Muscle layer of duodenum (tissue), 2 donors: ENCODE measurements at regions not wholly inside any gene's neighbourhood (a gene's known extent, or its start where the extent isn't known, plus 50 kb on each side); places are given as distances from the start of the nearest gene placed in this dataset.
"Not testable (repeated sequence)": the region's sequence is repeated elsewhere in the genome, so short reads cannot be mapped to it uniquely, and the experiment has no call there.

Source experiments
- H3K27ac ChIP-seq: one replicate; pipeline ENCODE4 v1.7.0; 2013; ENCODE audit warnings: mild to moderate bottlenecking, low read length
- H3K27me3 ChIP-seq: one replicate; pipeline ENCODE4 v1.7.0; 2013; ENCODE audit warnings: low read depth, mild to moderate bottlenecking, control low read depth, low read length
- H3K36me3 ChIP-seq, 2 donors: one replicate each; pipeline ENCODE4 v1.7.0; 2013; ENCODE audit warnings: low read length in 2 of 2, control low read depth in 1 of 2, mild to moderate bottlenecking in 1 of 2; ENCODE audit not compliant: insufficient read depth in 2 of 2, control insufficient read depth in 1 of 2
- H3K4me1 ChIP-seq, 2 donors: one replicate each; pipeline ENCODE4 v1.7.0; 2013; ENCODE audit warnings: low read length in 2 of 2, mild to moderate bottlenecking in 2 of 2, control low read depth in 1 of 2, moderate library complexity in 1 of 2; ENCODE audit not compliant: insufficient read depth in 2 of 2, control insufficient read depth in 1 of 2
- H3K4me3 ChIP-seq, 2 donors: one replicate each; pipeline ENCODE4 v1.7.0; 2013; ENCODE audit warnings: low read length in 2 of 2, low read depth in 1 of 2, mild to moderate bottlenecking in 1 of 2
- H3K9me3 ChIP-seq, 2 donors: one replicate each; pipeline ENCODE4 v1.7.0; 2013; ENCODE audit warnings: low read length in 2 of 2, control low read depth in 1 of 2, mild to moderate bottlenecking in 1 of 2; ENCODE audit not compliant: control insufficient read depth in 1 of 2
- donor health status: healthy.

- H3K27ac ChIP-seq = no peak overlapping the region
- H3K4me3 ChIP-seq = no peak overlapping the region
- no peaks in the 10 kb centered on the region for H3K4me1 ChIP-seq
- H3K9me3 ChIP-seq = no peaks in the 10 kb centered on the region
- H3K27me3 ChIP-seq = no peaks in the 10 kb centered on the region
- no peaks in the 10 kb centered on the region for H3K36me3 ChIP-seq
Observed at GRCh38 chr3:81218023-81218422, 543.4 kb downstream of the GBE1 start.

- Histone ChIP-seq H3K27ac (no peak overlapping the region), H3K4me3 (no peak overlapping the region), H3K9me3 (no peaks in the 10 kb centered on the region), H3K36me3 (no peaks in the 10 kb centered on the region), H3K27me3 (no peaks in the 10 kb centered on the region), H3K4me1 (no peaks in the 10 kb centered on the region)
Observed at GRCh38 chr3:81217101-81217500, 544.3 kb downstream of the GBE1 start.

GRCh38 chr3:81216192-81216591 is 545.3 kb downstream of the GBE1 start:
- no peak overlapping the region for H3K27ac ChIP-seq
- H3K27me3 ChIP-seq = no peaks in the 10 kb centered on the region
- H3K4me3 ChIP-seq = no peak overlapping the region
- no peaks in the 10 kb centered on the region for H3K36me3 ChIP-seq
- H3K4me1 ChIP-seq = no peaks in the 10 kb centered on the region
- H3K9me3 ChIP-seq = no peaks in the 10 kb centered on the region

GRCh38 chr3:81214631-81215030 is 546.8 kb downstream of the GBE1 start:
- no peaks in the 10 kb centered on the region for H3K9me3 ChIP-seq
- H3K36me3 ChIP-seq = no peaks in the 10 kb centered on the region
- H3K27ac ChIP-seq = no peak overlapping the region
- H3K27me3 ChIP-seq = no peaks in the 10 kb centered on the region
- H3K4me3 ChIP-seq = no peak overlapping the region
- H3K4me1 ChIP-seq = no peaks in the 10 kb centered on the region

- Histone ChIP-seq H3K9me3 (no peaks in the 10 kb centered on the region), H3K36me3 (no peaks in the 10 kb centered on the region), H3K27me3 (no peaks in the 10 kb centered on the region), H3K27ac (no peak overlapping the region), H3K4me3 (no peak overlapping the region), H3K4me1 (no peaks in the 10 kb centered on the region)
Observed at GRCh38 chr3:81199587-81199986, 561.9 kb downstream of the GBE1 start.

- Histone ChIP-seq H3K36me3 (no peaks in the 10 kb centered on the region), H3K4me1 (no peaks in the 10 kb centered on the region), H3K27ac (no peak overlapping the region), H3K27me3 (no peaks in the 10 kb centered on the region), H3K9me3 (no peaks in the 10 kb centered on the region), H3K4me3 (no peak overlapping the region)
Observed at GRCh38 chr3:81198756-81199155, 562.7 kb downstream of the GBE1 start.

GRCh38 chr3:81198216-81198615 is 563.2 kb downstream of the GBE1 start:
- no peak overlapping the region for H3K27ac ChIP-seq
- no peaks in the 10 kb centered on the region for H3K4me1 ChIP-seq
- no peaks in the 10 kb centered on the region for H3K36me3 ChIP-seq
- H3K9me3 ChIP-seq = no peaks in the 10 kb centered on the region
- no peak overlapping the region for H3K4me3 ChIP-seq
- H3K27me3 ChIP-seq = no peaks in the 10 kb centered on the region

- no peaks in the 10 kb centered on the region for H3K27me3 ChIP-seq
- no peaks in the 10 kb centered on the region for H3K4me1 ChIP-seq
- no peak overlapping the region for H3K4me3 ChIP-seq
- no peaks in the 10 kb centered on the region for H3K36me3 ChIP-seq
- H3K27ac ChIP-seq = no peak overlapping the region
- no peaks in the 10 kb centered on the region for H3K9me3 ChIP-seq
Observed at GRCh38 chr3:81197386-81197785, 564.1 kb downstream of the GBE1 start.

- Histone ChIP-seq H3K4me3 (no peak overlapping the region), H3K36me3 (no peaks in the 10 kb centered on the region), H3K27ac (no peak overlapping the region), H3K4me1 (no peaks in the 10 kb centered on the region), H3K27me3 (no peaks in the 10 kb centered on the region), H3K9me3 (no peaks in the 10 kb centered on the region)
Observed at GRCh38 chr3:81195478-81195877, 566.0 kb downstream of the GBE1 start.

- Histone ChIP-seq H3K4me3 (no peak overlapping the region), H3K9me3 (no peaks in the 10 kb centered on the region), H3K27ac (no peak overlapping the region), H3K27me3 (no peaks in the 10 kb centered on the region), H3K36me3 (no peaks in the 10 kb centered on the region), H3K4me1 (no peaks in the 10 kb centered on the region)
Observed at GRCh38 chr3:81186412-81186811, 575.0 kb downstream of the GBE1 start.

- not testable (repeated sequence) for H3K4me1 ChIP-seq, H3K9me3 ChIP-seq, H3K36me3 ChIP-seq, H3K27ac ChIP-seq, H3K4me3 ChIP-seq, H3K27me3 ChIP-seq
Observed at GRCh38 chr3:81182086-81182875, 579.2 kb downstream of the GBE1 start.

GRCh38 chr3:81173514-81173913 is 587.9 kb downstream of the GBE1 start:
- Histone ChIP-seq H3K9me3 (no peaks in the 10 kb centered on the region), H3K36me3 (no peaks in the 10 kb centered on the region), H3K4me3 (no peak overlapping the region), H3K4me1 (no peaks in the 10 kb centered on the region), H3K27ac (no peak overlapping the region), H3K27me3 (no peaks in the 10 kb centered on the region)
